B cell (primary cell): ENCODE measurements at regions not wholly inside any gene's neighbourhood (a gene's known extent, or its start where the extent isn't known, plus 50 kb on each side); places are given as distances from the start of the nearest gene placed in this dataset.

ENCODE experiments used
- ATAC-seq: fragments of 200-7000 bp; cut with Tn5 transposase; one replicate; pipeline ENCODE4 v1.10.0; 2021; ENCODE audit warnings: low read depth, mild to moderate bottlenecking, moderate number of reproducible peaks, moderate library complexity
- CTCF ChIA-PET: fragments of 350-600 bp; sonication (Branson Sonifier 250); formaldehyde crosslinking; loops from one replicate; lab custom pipeline; 2021; ENCODE audit warnings: antibody characterized with exemption, inconsistent platforms; lab: Charles Lee
- POLR2A ChIA-PET: fragments of 350-600 bp; sonication (Branson Sonifier 250); formaldehyde crosslinking; loops from one replicate; lab custom pipeline; 2021; ENCODE audit warnings: antibody characterized with exemption; lab: Charles Lee
- DNase-seq: peaks from one replicate; pipeline ENCODE4 v3.0.0; 2013
- H2AFZ ChIP-seq: 2 replicates; pipeline ENCODE4 v1.6.1; 2012; ENCODE audit warnings: mild to moderate bottlenecking, low read depth, low read length; ENCODE audit not compliant: insufficient read depth, poor library complexity, severe bottlenecking
- H3K27ac ChIP-seq, 2 donors: 1 replicate in 1 of 2; 2 replicates in 1 of 2; pipeline ENCODE4 v1.5.1; 2012 to 2013; ENCODE audit warnings: low read length in 2 of 2, mild to moderate bottlenecking in 2 of 2, moderate library complexity in 1 of 2
- H3K27me3 ChIP-seq, 4 experiments: fragments of 200-600 bp in 1 of 4; sonication (generic) in 1 of 4; replicated peaks in 1 of 4; 1 replicate in 2 of 4; 2 replicates in 2 of 4; pipeline versions ENCODE4 v1.6.1 to v1.7.0; 2013 to 2016; ENCODE audit warnings: low read length in 3 of 4, mild to moderate bottlenecking in 2 of 4, mixed read lengths in 1 of 4, moderate library complexity in 1 of 4; ENCODE audit not compliant: insufficient read depth in 4 of 4, control insufficient read depth in 3 of 4; ENCODE audit errors: control extremely low read depth in 1 of 4
- H3K36me3 ChIP-seq, 2 experiments: replicated peaks in 1 of 2; 1 replicate in 1 of 2; 2 replicates in 1 of 2; pipeline versions ENCODE4 v1.6.1 to v1.7.1; 2013; ENCODE audit warnings: low read length in 1 of 2; ENCODE audit not compliant: insufficient read depth in 2 of 2, control insufficient read depth in 1 of 2; ENCODE audit errors: control extremely low read depth in 1 of 2, extremely low read depth in 1 of 2
- H3K4me1 ChIP-seq, 2 donors: fragments of 200-600 bp in 1 of 2; sonication (generic) in 1 of 2; 1 replicate in 1 of 2; 2 replicates in 1 of 2; pipeline versions ENCODE4 v1.5.1 to v1.6.1; 2013 to 2017; ENCODE audit warnings: low read length in 2 of 2; ENCODE audit not compliant: control insufficient read depth in 2 of 2, insufficient read depth in 2 of 2
- H3K4me2 ChIP-seq: replicated peaks from 2 replicates; pipeline ENCODE3; 2012; ENCODE audit warnings: mild to moderate bottlenecking, low read depth, low read length; ENCODE audit not compliant: poor library complexity, severe bottlenecking
- H3K4me3 ChIP-seq, 5 experiments: fragments of 200-600 bp in 1 of 5; sonication (generic) in 1 of 5; 1 replicate in 3 of 5; 2 replicates in 2 of 5; pipeline versions ENCODE4 v1.5.1 to v1.7.0; 2011 to 2016; ENCODE audit warnings: low read length in 4 of 5, mild to moderate bottlenecking in 4 of 5, low read depth in 2 of 5, control low read depth in 1 of 5, moderate library complexity in 1 of 5; ENCODE audit not compliant: insufficient read depth in 1 of 5; ENCODE audit errors: control extremely low read depth in 1 of 5, extremely low read depth in 1 of 5
- H3K79me2 ChIP-seq: fragments of 200-600 bp; sonication (generic); one replicate; pipeline ENCODE4 v1.6.0; 2016; ENCODE audit warnings: low read length; ENCODE audit not compliant: control insufficient read depth, insufficient read depth
- H3K9ac ChIP-seq: fragments of 200-600 bp; sonication (generic); 2 replicates; pipeline ENCODE4 v1.6.1; 2017; ENCODE audit warnings: mild to moderate bottlenecking, low read length, moderate library complexity
- H3K9me3 ChIP-seq, 3 donors: one replicate each; pipeline versions ENCODE4 v1.6.1 to v1.7.1; 2013; ENCODE audit warnings: low read length in 2 of 3; ENCODE audit not compliant: control insufficient read depth in 2 of 3, insufficient read depth in 1 of 3; ENCODE audit errors: control extremely low read depth in 1 of 3
- H4K20me1 ChIP-seq: 2 replicates; pipeline ENCODE4 v1.6.0; 2012; ENCODE audit warnings: mild to moderate bottlenecking, low read length; ENCODE audit not compliant: insufficient read depth, control insufficient read depth, poor library complexity, severe bottlenecking
- H3K27ac Mint-ChIP-seq: one replicate; pipeline ENCODE4 v1.8.0; 2021; ENCODE audit warnings: mixed read lengths
- H3K27me3 Mint-ChIP-seq: one replicate; pipeline ENCODE4 v1.8.0; 2021; ENCODE audit warnings: mixed read lengths
- H3K4me1 Mint-ChIP-seq: one replicate; pipeline ENCODE4 v1.8.0; 2021; ENCODE audit warnings: mixed read lengths
- H3K4me3 Mint-ChIP-seq: one replicate; pipeline ENCODE4 v1.8.0; 2021; ENCODE audit warnings: mixed read lengths
- H3K9me3 Mint-ChIP-seq: one replicate; pipeline ENCODE4 v1.8.0; 2022; ENCODE audit warnings: mixed read lengths; ENCODE audit not compliant: insufficient read depth
- EZH2 ChIP-seq: IDR thresholded peaks from 2 replicates; pipeline ENCODE4 v1.6.1; 2012; ENCODE audit warnings: borderline replicate concordance, low read depth, mild to moderate bottlenecking, moderate library complexity, low read length; ENCODE audit not compliant: insufficient read depth, poor library complexity, severe bottlenecking
- WGBS: methylation state at CpG from one replicate; pipeline ENCODE4 v1.1.5; 2013; ENCODE audit warnings: missing lambda C conversion rate; ENCODE audit not compliant: insufficient coverage; 5-methylcytosine and 5-hydroxymethylcytosine counted together
- intact Hi-C: fragments of 100-400 bp; cut with micrococcal nuclease; formaldehyde crosslinking; loops from one replicate; pipeline ENCODE4 v1.10.0; 2022
- TF ChIP-seq, protein P1 (sequence below): fragments of 200-600 bp; IDR thresholded peaks from one replicate; pipeline ENCODE4 v1.8.0; 2022; ENCODE audit warnings: antibody characterized with exemption, mild to moderate bottlenecking

DNA sequence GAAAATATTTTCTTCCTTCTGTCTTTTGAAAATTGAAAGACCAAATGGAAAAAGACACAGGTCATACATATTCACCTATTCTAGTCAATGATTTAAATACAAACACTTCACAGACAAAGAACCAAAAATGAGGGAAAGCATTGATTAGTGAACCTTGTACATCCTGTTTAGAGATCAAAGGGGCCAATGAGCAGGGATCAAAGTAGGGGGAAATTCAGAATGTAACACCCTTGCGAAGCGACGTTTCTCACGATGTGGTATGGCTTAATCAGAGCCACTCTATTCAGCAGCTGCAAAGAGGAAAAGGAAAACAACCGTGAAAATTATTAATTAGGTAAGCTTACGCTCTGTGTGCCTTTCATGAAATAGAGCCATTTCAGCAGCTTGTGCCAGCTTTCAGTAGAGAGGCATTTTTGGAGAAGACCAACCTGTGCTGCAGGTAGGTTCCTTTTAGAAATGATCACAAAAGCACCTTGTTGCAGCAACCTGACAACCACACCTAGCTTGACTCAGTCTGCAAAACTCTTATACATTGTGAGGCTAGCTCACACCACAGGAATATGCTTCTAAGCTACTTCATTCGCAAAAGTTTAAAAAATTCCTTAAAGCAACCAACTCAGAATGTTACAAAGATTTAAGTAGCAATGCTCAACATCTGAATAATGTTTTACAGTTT lies 78.0 kb downstream of the DKK1 start:
- WGBS, result 6% methylated on average over 4 of the region's 7 CpGs

DNA sequence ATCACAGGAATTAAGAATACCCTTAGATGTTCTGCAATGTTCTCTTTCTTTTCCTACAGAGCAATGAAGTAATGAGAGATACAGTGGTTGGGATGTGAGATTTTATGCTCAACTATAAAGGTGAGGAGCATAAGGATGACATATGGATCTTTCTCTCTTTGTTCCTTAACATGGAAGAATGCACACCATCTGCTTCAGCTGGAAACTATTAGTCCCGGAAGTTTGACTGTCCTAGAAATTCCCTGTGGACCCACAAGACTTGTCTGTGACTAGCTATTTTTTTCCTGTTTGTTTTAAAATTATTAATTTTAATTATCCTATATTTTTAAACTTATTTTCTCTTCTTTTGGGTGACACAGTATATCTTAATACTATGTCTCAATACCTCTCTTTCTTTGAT lies 80.2 kb downstream of the DKK1 start:
- ATAC-seq (no peak), DNase-seq (no peak)
- Histone ChIP-seq H3K4me2 (no peak overlapping the region), H3K36me3 (no peaks in the 10 kb centered on the region), H3K9me3 (no peaks in the 10 kb centered on the region), H3K27ac (no peak overlapping the region), H2AFZ (no peak overlapping the region), H3K4me3 (no peak overlapping the region), H3K79me2 (no peaks in the 10 kb centered on the region), H4K20me1 (no peaks in the 10 kb centered on the region), H3K9ac (no peak overlapping the region), H3K4me1 (no peaks in the 10 kb centered on the region), H3K27me3 (no peaks in the 10 kb centered on the region)
- H3K4me3 Mint-ChIP-seq, result no peak overlapping the region
- TF ChIP-seq EZH2, result no peak
- TF ChIP-seq, protein P1, sequence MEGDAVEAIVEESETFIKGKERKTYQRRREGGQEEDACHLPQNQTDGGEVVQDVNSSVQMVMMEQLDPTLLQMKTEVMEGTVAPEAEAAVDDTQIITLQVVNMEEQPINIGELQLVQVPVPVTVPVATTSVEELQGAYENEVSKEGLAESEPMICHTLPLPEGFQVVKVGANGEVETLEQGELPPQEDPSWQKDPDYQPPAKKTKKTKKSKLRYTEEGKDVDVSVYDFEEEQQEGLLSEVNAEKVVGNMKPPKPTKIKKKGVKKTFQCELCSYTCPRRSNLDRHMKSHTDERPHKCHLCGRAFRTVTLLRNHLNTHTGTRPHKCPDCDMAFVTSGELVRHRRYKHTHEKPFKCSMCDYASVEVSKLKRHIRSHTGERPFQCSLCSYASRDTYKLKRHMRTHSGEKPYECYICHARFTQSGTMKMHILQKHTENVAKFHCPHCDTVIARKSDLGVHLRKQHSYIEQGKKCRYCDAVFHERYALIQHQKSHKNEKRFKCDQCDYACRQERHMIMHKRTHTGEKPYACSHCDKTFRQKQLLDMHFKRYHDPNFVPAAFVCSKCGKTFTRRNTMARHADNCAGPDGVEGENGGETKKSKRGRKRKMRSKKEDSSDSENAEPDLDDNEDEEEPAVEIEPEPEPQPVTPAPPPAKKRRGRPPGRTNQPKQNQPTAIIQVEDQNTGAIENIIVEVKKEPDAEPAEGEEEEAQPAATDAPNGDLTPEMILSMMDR, result no peak
- H3K9me3 Mint-ChIP-seq, result no peaks in the 10 kb centered on the region
- intact Hi-C loops, result no loop called here
- no CpG with 5 or more reads among the region's 1 CpG for WGBS
- no peaks in the 10 kb centered on the region for H3K4me1 Mint-ChIP-seq
- ChIA-PET POLR2A (no interaction called here), CTCF (no interaction called here)
- H3K27ac Mint-ChIP-seq, result no peak overlapping the region
- no peaks in the 10 kb centered on the region for H3K27me3 Mint-ChIP-seq

More for the DNA sequence above, 78.0 kb downstream of the DKK1 start:
- Mint-ChIP-seq H3K4me1 (no peaks in the 10 kb centered on the region), H3K27ac (no peak overlapping the region), H3K4me3 (no peak overlapping the region), H3K27me3 (no peaks in the 10 kb centered on the region), H3K9me3 (no peaks in the 10 kb centered on the region)
- Histone ChIP-seq H3K27ac (no peak overlapping the region), H3K27me3 (no peaks in the 10 kb centered on the region), H3K4me1 (no peaks in the 10 kb centered on the region), H3K79me2 (no peaks in the 10 kb centered on the region), H3K4me3 (no peak overlapping the region), H3K4me2 (no peak overlapping the region), H2AFZ (no peak overlapping the region), H3K9ac (no peak overlapping the region), H3K9me3 (no peaks in the 10 kb centered on the region), H3K36me3 (no peaks in the 10 kb centered on the region), H4K20me1 (no peaks in the 10 kb centered on the region)
- ATAC-seq (no peak), DNase-seq (no peak)
- POLR2A ChIA-PET, result no interaction called here
- CTCF ChIA-PET, result no interaction called here
- intact Hi-C loops, result no loop called here
- TF ChIP-seq, protein P1, result no peak
- TF ChIP-seq EZH2, result no peak
